Heart right ventricle (tissue), 16 donors: ENCODE measurements at regions not wholly inside any gene's neighbourhood (a gene's known extent, or its start where the extent isn't known, plus 50 kb on each side); places are given as distances from the start of the nearest gene placed in this dataset.
"Not testable (repeated sequence)": the region's sequence is repeated elsewhere in the genome, so short reads cannot be mapped to it uniquely, and the experiment has no call there.

Source experiments
- ATAC-seq, 8 donors: fragments of 200-7000 bp; cut with Tn5 transposase; one replicate each; pipeline ENCODE4 v1.9.1; 2020; ENCODE audit warnings: mild to moderate bottlenecking in 8 of 8, moderate library complexity in 8 of 8, moderate number of reproducible peaks in 1 of 8
- DNase-seq, 2 donors: peaks; one replicate each; pipeline ENCODE4 v3.0.0-alpha.2; 2020
- H3K27ac ChIP-seq, 10 donors: fragments of 200-600 bp; sonication (generic) in 2 of 10; one replicate each; pipeline versions ENCODE4 v1.5.0 to v1.8.0; 2020 to 2022; ENCODE audit warnings: mild to moderate bottlenecking in 3 of 10
- H3K27me3 ChIP-seq, 7 donors: fragments of 200-600 bp; one replicate each; pipeline ENCODE4 v1.8.0; 2021 to 2022; ENCODE audit warnings: mild to moderate bottlenecking in 2 of 7
- H3K36me3 ChIP-seq, 9 donors: fragments of 200-600 bp; sonication (generic) in 1 of 9; one replicate each; pipeline versions ENCODE4 v1.5.0 to v1.8.0; 2020 to 2022; ENCODE audit warnings: mild to moderate bottlenecking in 2 of 9
- H3K4me1 ChIP-seq, 9 donors: fragments of 200-600 bp; sonication (generic) in 1 of 9; one replicate each; pipeline versions ENCODE4 v1.5.0 to v1.8.0; 2020 to 2022; ENCODE audit warnings: mild to moderate bottlenecking in 4 of 9
- H3K4me3 ChIP-seq, 10 donors: fragments of 200-600 bp; sonication (generic) in 2 of 10; one replicate each; pipeline versions ENCODE4 v1.5.0 to v1.8.0; 2020 to 2022; ENCODE audit warnings: mild to moderate bottlenecking in 7 of 10, moderate library complexity in 2 of 10
- H3K9me3 ChIP-seq, 11 donors: fragments of 200-600 bp in 10 of 11; sonication (generic) in 2 of 11; one replicate each; pipeline versions ENCODE4 v1.5.0 to v1.8.0; 2013 to 2022; ENCODE audit warnings: mild to moderate bottlenecking in 2 of 11, control low read depth in 1 of 11, moderate library complexity in 1 of 11
- CTCF ChIP-seq, 9 donors: fragments of 200-600 bp; sonication (generic) in 2 of 9; IDR thresholded peaks; one replicate each; pipeline versions ENCODE4 v1.5.0 to v1.8.0; 2021 to 2022; ENCODE audit warnings: antibody characterized with exemption in 9 of 9, mild to moderate bottlenecking in 5 of 9, moderate library complexity in 1 of 9
- WGBS, 2 donors: extraction: QIAGEN DNeasy Blood & Tissue Kit; methylation state at CpG; one replicate each; pipeline ENCODE4 v1.1.7; 2013; ENCODE audit warnings: inconsistent platforms in 1 of 2; 5-methylcytosine and 5-hydroxymethylcytosine counted together
- intact Hi-C, 10 donors: fragments of 100-400 bp; cut with DNase I; formaldehyde crosslinking; loops; one replicate each; pipeline versions ENCODE4 v1.11.1 to v1.14.2; 2022
- donor health status: Arrhythmogenic right ventricular cardiomyopathy.
- donor health status: ischemic (EF 13 %, LVEDD 7.1; RV severe dilation, severe dysfunction).
- donor health status: healthy with polysubstance abuse.
- donor health status: DM: no; HTN: yes; CAD: no.
- donor health status: DM: no; HTN: no; CAD: no.
- donor health status: ischemic (EF 25% LVEDD 6.9; RV normal size, moderate dysfunction).
- donor health status: ischemic (EF 25% LVEDD 5.7; RV mildly dilated, moderate dysfunction).
- donor health status: healthy.
- donor health status: DM: yes; HTN: yes; CAD: no.
- donor health status: Ischemic cardiomyopathy.
- donor health status: ischemic (EF 35%, LVEDD 5.7; RV mildly dilated, moderate dysfunction).
- donor health status: nonischemic (EF 11% LVEDD 7.7; RV severe dilation, severe dysfunction).
- donor health status: DM: yes; HTN: yes; CAD: no.
- donor health status: PGD.
- donor health status: ischemic (EF 29% LVEDD 5.4; RV normal size, mild dysfunction).
- donor health status: nonischemic (EF 23%, LVEDD 6.1; RV moderate dilation, normal function).

- Histone ChIP-seq H3K9me3 (no peaks in the 10 kb centered on the region), H3K27me3 (no peaks in the 10 kb centered on the region), H3K27ac (no peak overlapping the region), H3K4me1 (no peaks in the 10 kb centered on the region), H3K4me3 (no peak overlapping the region), H3K36me3 (no peaks in the 10 kb centered on the region)
- no peak for TF ChIP-seq CTCF (IDR thresholded peaks at IDR 0.05)
- DNase-seq (no peak), ATAC-seq (peak in 3 of 8 donors; percentile 11 to 61 (median 37))
- intact Hi-C loops, result loop anchor here in 1 of 10 donors (10.0 kb wide), 1 partner anchor 123 kb away; no protein-coding TSS in a partner anchor
- WGBS, 2 donors, result 79 to 81% methylated on average over 14 to 17 of the region's 17 CpGs
Observed at GRCh38 chr14:105737504-105738246, 211.3 kb downstream of the TMEM121 start.

- Histone ChIP-seq H3K27ac (no peak overlapping the region), H3K36me3 (no peaks in the 10 kb centered on the region), H3K9me3 (no peaks in the 10 kb centered on the region), H3K4me1 (no peaks in the 10 kb centered on the region), H3K27me3 (no peaks in the 10 kb centered on the region), H3K4me3 (no peak overlapping the region)
- 89 to 93% methylated on average over 8 of the region's 8 CpGs for WGBS, 2 donors
- no peak for DNase-seq
- ATAC-seq, result peak in 1 of 8 donors; percentile 28
- no peak for TF ChIP-seq CTCF (IDR thresholded peaks at IDR 0.05)
- intact Hi-C loops, result loop anchor here in 1 of 10 donors (10.0 kb wide), 1 partner anchor 124 kb away; no protein-coding TSS in a partner anchor
Observed at GRCh38 chr14:105738638-105739037, 212.3 kb downstream of the TMEM121 start.

GRCh38 chr14:105739331-105740102, 213.1 kb downstream of the TMEM121 start:
- no peak overlapping the region for H3K27ac ChIP-seq
- TF ChIP-seq CTCF (IDR thresholded peaks at IDR 0.05), result no peak
- H3K4me1 ChIP-seq, result no peaks in the 10 kb centered on the region
- DNase-seq, result no peak
- peak in 2 of 8 donors; percentile 9 to 20 for ATAC-seq
- no peaks in the 10 kb centered on the region for H3K27me3 ChIP-seq
- intact Hi-C loops, result loop anchor here in 1 of 10 donors (10.0 kb wide), 1 partner anchor 125 kb away; no protein-coding TSS in a partner anchor
- 79 to 80% methylated on average over 9 to 14 of the region's 14 CpGs for WGBS, 2 donors
- H3K9me3 ChIP-seq, result no peaks in the 10 kb centered on the region
- no peaks in the 10 kb centered on the region for H3K36me3 ChIP-seq
- no peak overlapping the region for H3K4me3 ChIP-seq

GRCh38 chr14:105740272-105740671, 213.9 kb downstream of the TMEM121 start:
- intact Hi-C loops, DNase-seq: not testable (repeated sequence)
- 73 to 75% methylated on average over 11 to 16 of the region's 18 CpGs for WGBS, 2 donors

GRCh38 chr14:105740961-105741360, 214.6 kb downstream of the TMEM121 start:
- intact Hi-C loops, H3K36me3 ChIP-seq, H3K27me3 ChIP-seq, H3K4me3 ChIP-seq, H3K27ac ChIP-seq, H3K9me3 ChIP-seq, ATAC-seq, DNase-seq, H3K4me1 ChIP-seq: not testable (repeated sequence)
- WGBS, 2 donors, result 81 to 82% methylated on average over 4 to 7 of the region's 14 CpGs

More at GRCh38 chr14:105740272-105740671, 213.9 kb downstream of the TMEM121 start:
- not testable (repeated sequence) for H3K4me1 ChIP-seq, H3K27ac ChIP-seq, H3K36me3 ChIP-seq, H3K9me3 ChIP-seq, ATAC-seq, H3K27me3 ChIP-seq, H3K4me3 ChIP-seq

- intact Hi-C loops, H3K9me3 ChIP-seq, H3K27ac ChIP-seq, H3K4me1 ChIP-seq, ATAC-seq, H3K4me3 ChIP-seq, DNase-seq, H3K27me3 ChIP-seq, H3K36me3 ChIP-seq: not testable (repeated sequence)
- WGBS, 2 donors, result 85 to 87% methylated on average over 28 to 29 of the region's 29 CpGs
Observed at GRCh38 chr14:105741707-105742530, 215.5 kb downstream of the TMEM121 start.
